ENCODE measurements at regions not wholly inside any gene's neighbourhood (a gene's known extent, or its start where the extent isn't known, plus 50 kb on each side); places are given as distances from the start of the nearest gene placed in this dataset.

DNA sequence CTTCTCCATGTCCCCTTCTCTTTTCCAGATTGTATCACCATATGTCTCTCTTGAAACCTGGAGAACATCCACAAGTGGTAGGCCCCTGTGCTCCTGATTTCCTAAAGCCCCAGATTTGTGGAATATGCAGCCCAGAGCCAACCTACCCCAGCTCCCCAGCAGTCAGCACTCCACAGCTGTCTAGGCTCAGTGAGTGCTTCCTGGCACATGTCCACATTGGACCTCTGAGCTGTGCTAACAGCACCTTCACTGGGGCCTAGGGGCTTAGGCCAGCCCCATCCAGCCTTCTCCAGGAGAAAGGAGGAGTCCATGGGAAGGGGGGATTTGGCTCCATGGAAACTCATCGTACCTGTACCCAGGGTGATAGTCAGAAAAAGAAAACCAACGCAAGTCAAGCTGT is 192.7 kb downstream of the FGFR2 start:
- no peak for DNase-seq (ENCODE audit: low read depth in 4 of 4, low spot score in 3 of 4)

GRCh38 chr10:121405953-121406352 is 192.3 kb downstream of the FGFR2 start:
- DNase-seq (ENCODE audit: low read depth in 4 of 4, low spot score in 3 of 4), result no peak

DNA sequence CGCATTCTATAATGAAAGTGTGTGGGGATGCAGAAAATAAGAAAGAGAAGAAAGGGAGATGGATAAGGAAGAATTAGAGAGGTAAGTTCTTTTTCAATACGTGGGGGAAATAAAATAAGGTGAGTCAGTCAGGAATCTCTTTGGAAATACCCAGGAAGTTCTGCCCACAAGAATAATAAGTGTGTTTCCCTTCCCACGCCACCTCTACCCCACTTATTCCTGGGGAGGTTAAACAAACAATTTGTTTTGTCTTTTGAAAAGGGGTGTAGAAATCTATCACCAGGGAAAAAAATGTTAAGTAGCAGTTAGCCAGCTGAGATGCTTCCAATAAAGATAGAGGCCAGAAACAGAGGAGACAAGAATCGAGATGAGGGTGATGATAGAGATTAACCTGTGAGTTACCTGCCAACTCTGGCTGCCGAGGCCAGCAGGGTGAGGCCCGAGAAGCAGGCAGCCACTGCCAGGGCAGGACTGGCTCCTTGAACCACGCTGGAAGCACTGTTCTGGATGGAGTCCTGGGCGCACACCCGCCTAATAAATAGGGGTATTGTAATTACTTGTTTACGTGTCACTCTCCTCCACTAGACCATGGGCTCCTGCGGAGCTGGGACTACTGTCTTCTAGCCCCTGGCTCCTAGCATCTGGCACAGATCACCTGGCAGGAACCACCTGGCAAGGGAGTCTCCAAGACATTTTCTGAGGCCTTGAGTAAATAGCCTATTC is 191.3 kb downstream of the FGFR2 start:
- DNase-seq (ENCODE audit: low read depth in 4 of 4, low spot score in 3 of 4), result no peak

DNA sequence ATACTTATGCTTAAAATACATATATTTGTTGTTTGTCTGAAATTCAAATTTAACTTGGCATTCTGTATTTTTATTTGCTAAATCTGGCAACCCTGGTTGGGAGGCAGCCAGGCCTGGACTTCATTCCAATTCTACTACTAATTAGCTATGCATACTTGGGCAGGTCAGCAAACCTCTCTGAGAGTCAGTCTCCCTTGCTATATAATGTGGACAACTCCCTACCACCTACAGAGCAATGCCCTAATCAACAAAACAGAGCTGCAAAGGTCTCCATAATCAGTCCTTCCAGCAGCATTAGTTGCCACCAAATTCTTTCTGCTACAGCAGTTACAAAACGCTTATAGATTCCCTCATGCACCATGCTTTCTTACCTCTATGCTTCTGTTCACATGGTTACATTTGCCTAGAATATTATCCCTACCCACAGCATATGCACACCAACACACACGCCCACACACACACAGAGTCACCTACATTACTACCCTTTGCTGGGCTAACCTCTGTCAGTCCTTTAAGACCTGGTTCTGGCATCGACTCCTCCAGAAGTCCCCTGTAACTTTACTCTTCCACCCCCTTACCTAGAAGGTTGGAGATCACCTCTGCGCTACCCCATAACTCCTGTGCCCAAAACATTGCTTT is 188.7 kb downstream of the FGFR2 start:
- DNase-seq (ENCODE audit: low read depth in 4 of 4, low spot score in 3 of 4), result no peak

- peak; percentile 12 to 40 (median 30) for DNase-seq (ENCODE audit: low read depth in 4 of 4, low spot score in 3 of 4)
These were observed 187.2 kb downstream of the FGFR2 start for GRCh38 chr10:121411004-121411403.

- DNase-seq (ENCODE audit: low read depth in 4 of 4, low spot score in 3 of 4), result no peak
These were observed 184.3 kb downstream of the FGFR2 start for GRCh38 chr10:121413951-121414350.

- DNase-seq (ENCODE audit: low read depth in 4 of 4, low spot score in 3 of 4), result no peak
These were observed 183.7 kb downstream of the FGFR2 start for GRCh38 chr10:121414366-121415062.

GRCh38 chr10:121415063-121415399 is 183.2 kb downstream of the FGFR2 start:
- no peak for DNase-seq (ENCODE audit: low read depth in 4 of 4, low spot score in 3 of 4)

DNA sequence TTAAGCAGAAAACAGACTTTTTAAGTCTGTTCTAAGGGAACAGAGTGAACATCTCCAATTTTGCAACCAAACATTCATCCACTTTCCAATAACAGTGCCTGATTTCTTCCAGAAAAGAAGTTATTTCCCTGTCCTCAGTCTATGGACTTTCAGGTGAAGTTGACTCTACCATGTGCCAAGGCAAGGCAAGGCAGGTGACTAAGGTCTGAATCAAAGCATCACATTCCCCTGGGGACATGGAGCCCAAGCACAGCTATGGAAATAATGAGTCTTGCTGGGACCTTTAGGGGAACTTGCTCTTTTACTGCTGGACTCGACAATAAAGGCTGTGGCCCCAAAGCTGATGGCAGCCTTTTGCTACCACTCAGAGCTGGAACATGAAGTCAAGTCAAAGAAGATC is 182.2 kb downstream of the FGFR2 start:
- DNase-seq (ENCODE audit: low read depth in 4 of 4, low spot score in 3 of 4), result no peak

GRCh38 chr10:121417298-121417697 is 180.9 kb downstream of the FGFR2 start:
- DNase-seq (ENCODE audit: low read depth in 4 of 4, low spot score in 3 of 4), result no peak

DNA sequence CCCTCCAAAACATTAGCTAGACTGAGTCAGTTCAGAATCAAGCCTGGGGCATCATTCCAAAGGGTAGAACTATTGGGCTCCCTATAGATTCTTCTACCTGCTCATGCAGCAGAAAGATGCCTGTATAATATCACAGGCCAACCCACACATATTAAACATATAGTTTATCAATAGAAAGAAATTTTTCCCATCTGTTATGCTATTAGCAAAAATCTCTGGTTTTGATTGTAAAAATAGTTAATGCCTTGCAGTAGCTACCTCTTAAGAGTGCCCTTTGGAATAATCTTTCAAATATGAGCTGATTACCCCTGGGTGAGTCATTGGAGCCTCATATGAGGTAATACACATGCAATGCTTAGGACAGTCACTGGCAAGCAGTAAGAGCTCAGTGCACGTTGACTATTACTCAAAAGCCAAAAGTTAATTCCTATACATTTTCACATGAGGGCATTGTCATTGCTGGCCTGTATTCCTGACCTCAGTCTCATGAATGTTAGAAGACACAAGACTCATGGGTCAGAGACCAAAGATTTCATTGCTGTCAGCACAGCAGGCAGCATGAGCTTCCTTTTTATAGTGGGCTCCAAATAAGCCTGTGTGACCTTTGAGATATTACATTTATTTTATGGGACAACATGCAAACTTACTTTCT is 180.0 kb downstream of the FGFR2 start:
- no peak for DNase-seq (ENCODE audit: low read depth in 4 of 4, low spot score in 3 of 4)

DNA sequence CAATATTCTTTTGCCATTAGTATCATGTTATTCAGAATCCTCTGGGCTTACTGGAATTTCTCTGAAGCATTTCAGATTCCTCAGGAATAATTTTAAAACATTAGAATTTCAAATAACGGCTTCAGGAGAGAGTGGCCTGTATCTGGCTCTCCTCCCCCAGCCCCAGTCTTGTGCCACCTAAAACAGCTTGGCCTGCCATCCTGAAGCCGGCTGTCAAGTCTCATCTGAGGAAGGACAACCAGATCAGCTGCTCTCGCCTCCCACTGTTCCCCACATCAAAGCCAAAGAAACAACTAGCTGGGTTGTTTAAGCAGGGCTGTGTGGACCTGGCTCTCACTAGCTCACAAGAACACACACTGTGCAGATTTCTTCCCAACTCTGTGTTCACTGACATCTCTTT is 178.2 kb downstream of the FGFR2 start:
- no peak for DNase-seq (ENCODE audit: low read depth in 4 of 4, low spot score in 3 of 4)

DNA sequence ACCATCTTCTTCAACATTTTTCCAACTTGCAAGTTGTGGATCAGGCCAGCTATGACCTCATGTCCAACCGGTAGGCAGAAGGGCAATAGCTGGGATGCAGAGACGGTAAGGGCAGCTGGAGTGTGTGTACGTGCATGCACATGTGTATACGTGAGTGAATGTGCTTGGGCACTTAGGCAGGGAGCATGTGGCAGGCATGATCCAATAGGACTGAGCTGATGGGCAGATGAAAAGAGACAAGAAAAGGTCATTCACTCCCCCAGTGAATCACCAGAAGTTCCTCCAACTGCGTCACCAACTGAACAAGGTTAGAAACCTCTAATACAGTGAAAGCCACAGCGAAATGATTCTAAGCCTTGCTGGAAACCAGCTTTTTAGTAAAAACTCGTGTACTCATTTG is 176.1 kb downstream of the FGFR2 start:
- DNase-seq (ENCODE audit: low read depth in 4 of 4, low spot score in 3 of 4), result no peak

GRCh38 chr10:121425623-121426022 is 172.6 kb downstream of the FGFR2 start:
- no peak for DNase-seq (ENCODE audit: low read depth in 4 of 4, low spot score in 3 of 4)

DNA sequence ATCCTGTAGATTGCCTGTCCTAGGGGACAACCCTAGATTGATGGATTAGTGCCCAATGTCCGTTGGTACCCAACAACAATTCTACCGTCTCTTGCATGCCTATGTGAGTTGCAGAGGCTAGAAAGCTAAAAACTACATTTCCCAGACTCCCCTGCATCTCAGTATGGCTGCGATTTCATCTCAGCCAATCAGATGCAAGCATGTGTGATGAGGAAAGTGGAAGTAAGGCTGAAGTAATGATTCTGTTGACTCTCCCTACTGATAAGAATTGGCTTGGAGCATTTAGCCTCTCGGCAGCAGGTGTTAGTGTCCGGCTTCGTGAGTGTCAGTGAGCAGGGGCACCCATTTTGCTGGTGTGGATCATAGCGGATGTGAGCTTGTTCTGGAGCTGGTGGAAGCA is 171.9 kb downstream of the FGFR2 start:
- no peak for DNase-seq (ENCODE audit: low read depth in 4 of 4, low spot score in 3 of 4)
